ENCODE measurements at regions not wholly inside any gene's neighbourhood (a gene's known extent, or its start where the extent isn't known, plus 50 kb on each side); places are given as distances from the start of the nearest gene placed in this dataset.
"Not testable (repeated sequence)": the region's sequence is repeated elsewhere in the genome, so short reads cannot be mapped to it uniquely, and the experiment has no call there.

GRCh38 chr12:65721541-65722190, 102.6 kb upstream of the HMGA2 start:
- DNase-seq (ENCODE audit: low read depth in 2 of 2, low spot score in 1 of 2) = no peak

- DNase-seq (ENCODE audit: low read depth in 2 of 2, low spot score in 1 of 2) = no peak
These were observed 98.9 kb upstream of the HMGA2 start for GRCh38 chr12:65725376-65725775.

- no peak for DNase-seq (ENCODE audit: low read depth in 2 of 2, low spot score in 1 of 2)
These were observed 95.8 kb upstream of the HMGA2 start for GRCh38 chr12:65728455-65728847.

GRCh38 chr12:65728848-65729793, 95.2 kb upstream of the HMGA2 start:
- DNase-seq (ENCODE audit: low read depth in 2 of 2, low spot score in 1 of 2) = no peak

DNA sequence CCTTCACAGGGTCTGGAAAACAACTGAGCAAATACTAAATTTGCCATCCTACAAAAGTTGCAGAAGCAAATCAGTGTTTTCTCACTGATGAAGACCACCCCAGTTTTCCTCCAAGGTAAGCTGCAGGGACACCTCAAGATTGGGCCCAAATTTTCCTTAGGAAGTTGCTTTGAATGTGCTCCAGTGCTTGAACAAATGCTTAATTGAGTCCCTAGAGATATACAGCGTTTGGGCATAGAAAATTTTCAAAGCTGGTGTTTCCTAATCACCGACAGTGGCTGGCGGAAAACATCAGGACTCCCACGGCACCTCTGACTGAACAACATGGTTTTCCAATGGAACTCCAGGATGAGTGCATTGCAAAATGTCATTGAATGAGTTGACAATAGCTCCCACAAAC, 92.5 kb upstream of the HMGA2 start:
- DNase-seq (ENCODE audit: low read depth in 2 of 2, low spot score in 1 of 2) = no peak

GRCh38 chr12:65733643-65734042, 90.6 kb upstream of the HMGA2 start:
- DNase-seq (ENCODE audit: low read depth in 2 of 2, low spot score in 1 of 2) = not testable (repeated sequence)

- no peak for DNase-seq (ENCODE audit: low read depth in 2 of 2, low spot score in 1 of 2)
These were observed 90.1 kb upstream of the HMGA2 start for GRCh38 chr12:65734226-65734625.

DNA sequence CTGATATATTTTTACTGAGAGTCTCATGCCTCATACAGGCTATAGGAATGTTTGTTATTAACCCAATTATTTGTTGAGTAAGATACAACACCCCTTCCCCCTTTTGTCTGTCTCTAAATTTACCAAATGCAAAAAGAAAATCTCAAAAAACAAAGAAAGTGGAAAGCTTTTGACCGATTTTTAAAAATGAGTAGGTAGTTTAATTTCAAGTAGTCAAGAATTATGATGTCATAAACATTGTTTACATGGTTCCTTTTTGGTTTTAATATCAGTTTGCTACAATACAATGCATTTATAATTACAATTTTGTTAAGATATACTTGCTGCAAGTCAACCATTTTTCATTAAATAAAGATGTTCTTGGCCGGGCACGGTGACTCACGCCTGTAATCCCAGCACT, 84.7 kb upstream of the HMGA2 start:
- no peak for DNase-seq (ENCODE audit: low read depth in 2 of 2, low spot score in 1 of 2)

- no peak for DNase-seq (ENCODE audit: low read depth in 2 of 2, low spot score in 1 of 2)
These were observed 83.8 kb upstream of the HMGA2 start for GRCh38 chr12:65740506-65740872.

DNA sequence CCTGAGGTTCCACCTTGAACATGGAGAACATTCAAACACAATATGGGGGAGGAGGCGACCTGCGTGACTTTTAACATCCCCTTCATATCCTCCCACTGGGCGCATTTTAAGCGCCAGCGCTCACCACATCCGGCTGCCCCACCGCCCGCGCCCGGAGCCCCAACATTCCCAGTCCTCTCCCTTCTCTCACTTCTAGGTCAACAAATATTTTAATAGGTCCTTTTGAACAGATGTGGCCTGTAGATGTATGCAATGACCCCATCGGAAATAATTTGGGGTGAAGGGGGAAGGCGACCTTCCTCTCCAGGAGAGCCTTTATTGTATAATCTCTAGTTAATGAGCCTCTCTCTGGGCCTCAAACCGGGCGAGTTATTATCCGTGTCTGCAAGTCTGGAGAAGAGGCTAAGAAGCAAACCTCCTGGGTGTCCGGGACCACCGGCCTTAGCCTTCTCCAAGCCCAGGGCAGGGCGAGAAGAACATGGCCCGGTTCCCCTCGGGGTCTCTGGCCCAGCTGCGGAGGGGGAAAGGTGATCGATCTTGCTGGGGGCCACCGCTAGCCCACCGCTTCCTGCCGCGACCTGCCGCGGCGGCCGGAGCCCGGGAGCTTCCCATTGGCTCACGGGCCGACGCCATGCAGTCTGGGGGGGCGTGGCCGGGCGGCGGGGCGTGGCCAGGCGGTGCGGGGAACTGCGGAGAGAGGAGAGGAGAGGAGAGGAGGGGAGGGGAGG, 83.2 kb upstream of the HMGA2 start:
- DNase-seq (ENCODE audit: low read depth in 2 of 2, low spot score in 1 of 2) = peak in 1 of 2 donors; percentile 13

GRCh38 chr12:65741656-65742017, 82.6 kb upstream of the HMGA2 start:
- no peak for DNase-seq (ENCODE audit: low read depth in 2 of 2, low spot score in 1 of 2)

DNA sequence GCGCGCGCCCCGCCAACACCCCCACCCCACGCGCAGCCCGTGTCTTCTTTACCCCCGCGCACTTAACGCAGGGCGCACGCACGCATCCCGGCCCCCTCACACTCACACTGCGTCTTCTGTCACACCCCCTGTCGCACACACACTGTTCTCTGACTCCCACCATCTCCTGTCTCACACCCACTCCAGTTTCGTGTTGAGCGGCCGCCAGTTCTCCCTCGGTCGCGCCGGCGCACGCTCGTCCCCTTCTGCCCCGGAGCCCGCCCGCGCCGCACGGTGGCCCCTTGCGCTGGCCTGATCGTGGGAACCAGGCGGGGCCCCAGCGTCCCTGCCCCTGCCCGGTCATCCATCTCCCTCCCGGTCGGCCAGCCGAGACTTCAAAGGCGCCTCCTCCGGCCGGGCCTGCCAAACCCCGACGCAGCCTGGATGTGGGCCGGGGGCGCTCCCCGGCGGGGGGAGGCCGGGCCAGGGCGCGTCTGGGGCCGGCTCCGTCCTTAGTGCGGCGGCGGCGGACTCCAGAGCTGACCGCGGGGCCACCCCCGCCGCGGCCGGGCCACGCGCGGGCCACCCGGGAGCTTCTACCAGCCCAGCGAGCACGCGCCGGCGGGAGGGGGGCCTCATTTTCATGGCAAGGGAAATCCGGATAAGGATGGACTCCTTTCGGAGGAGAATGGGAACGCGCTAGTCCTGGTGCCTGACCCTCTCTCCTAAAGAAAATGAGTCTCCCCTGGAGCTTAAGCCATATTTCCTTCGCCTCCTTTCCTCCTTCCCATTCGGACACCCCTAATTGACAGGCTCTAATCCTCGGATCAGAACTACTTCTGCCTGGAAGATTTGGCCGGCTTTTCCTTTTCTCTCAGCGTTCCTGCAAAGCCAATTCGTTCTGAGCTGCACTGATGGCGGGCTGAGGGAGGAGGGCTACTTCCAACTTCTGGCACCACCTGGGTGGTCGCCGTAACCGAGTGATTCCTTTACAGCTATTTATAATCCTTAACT, 82.0 kb upstream of the HMGA2 start:
- no peak for DNase-seq (ENCODE audit: low read depth in 2 of 2, low spot score in 1 of 2)

GRCh38 chr12:65744236-65744840, 79.9 kb upstream of the HMGA2 start:
- not testable (repeated sequence) for DNase-seq (ENCODE audit: low read depth in 2 of 2, low spot score in 1 of 2)

GRCh38 chr12:65747338-65747737, 76.9 kb upstream of the HMGA2 start:
- no peak for DNase-seq (ENCODE audit: low read depth in 2 of 2, low spot score in 1 of 2)

- DNase-seq (ENCODE audit: low read depth in 2 of 2, low spot score in 1 of 2) = no peak
These were observed 76.0 kb upstream of the HMGA2 start for GRCh38 chr12:65748332-65748731.

DNA sequence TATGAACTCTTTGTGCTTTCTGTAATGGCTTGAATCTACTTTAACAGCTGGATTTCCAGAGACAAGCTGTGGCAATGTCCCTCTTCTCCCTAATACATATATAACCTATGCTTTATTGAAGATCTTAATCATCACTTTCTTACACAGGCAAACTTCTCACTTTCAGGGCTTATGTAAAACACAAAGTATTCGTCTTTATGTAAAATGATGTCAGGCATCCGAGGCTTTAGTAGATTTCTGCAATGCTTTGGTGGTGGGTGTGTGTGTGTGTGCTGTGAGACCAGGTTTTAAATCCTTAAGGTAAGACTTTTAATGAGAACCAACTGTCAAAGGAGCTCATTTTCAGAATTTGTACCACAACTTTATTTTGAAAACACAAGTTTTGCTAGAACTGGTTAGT, 70.0 kb upstream of the HMGA2 start:
- DNase-seq (ENCODE audit: low read depth in 2 of 2, low spot score in 1 of 2) = no peak

DNA sequence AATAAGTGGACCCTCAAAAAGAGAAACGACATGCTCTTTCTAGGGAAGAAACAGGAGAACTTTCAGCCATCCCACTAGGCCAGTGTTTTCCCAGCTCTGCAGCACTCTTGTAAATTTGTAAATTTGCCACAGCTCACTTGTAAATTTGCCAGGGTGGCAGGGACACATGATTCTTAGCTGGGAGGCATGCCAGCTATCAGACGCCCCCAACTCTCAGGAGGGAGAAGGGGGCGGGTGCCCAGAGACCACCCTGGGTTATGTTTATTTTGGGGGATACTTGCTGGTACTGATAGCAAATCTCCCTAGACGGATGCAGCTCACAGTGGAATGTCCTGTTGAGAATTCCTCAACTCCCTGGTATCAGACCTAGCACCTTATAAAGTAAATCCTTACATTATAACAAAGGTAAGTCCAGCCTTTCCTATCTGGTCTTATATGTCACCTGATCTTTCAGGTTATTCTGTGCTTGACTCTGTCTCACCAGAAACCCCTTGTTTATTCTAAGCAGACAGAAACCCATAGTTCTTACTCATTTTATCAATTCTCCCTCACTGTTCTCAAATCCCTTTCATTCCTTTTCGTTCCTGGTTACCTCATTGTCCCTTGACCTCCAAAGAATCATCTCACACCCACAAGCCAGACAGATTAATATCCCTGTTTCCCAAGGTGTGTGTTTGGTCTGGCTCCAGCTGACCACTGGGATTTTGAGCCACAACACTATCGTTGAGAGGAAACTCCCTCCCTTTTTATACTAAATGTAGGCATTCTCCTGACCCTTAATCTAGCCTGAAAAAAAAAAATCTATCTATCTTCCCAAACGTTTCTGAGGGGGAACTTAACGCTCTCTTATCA, 69.3 kb upstream of the HMGA2 start:
- no peak for DNase-seq (ENCODE audit: low read depth in 2 of 2, low spot score in 1 of 2)

DNA sequence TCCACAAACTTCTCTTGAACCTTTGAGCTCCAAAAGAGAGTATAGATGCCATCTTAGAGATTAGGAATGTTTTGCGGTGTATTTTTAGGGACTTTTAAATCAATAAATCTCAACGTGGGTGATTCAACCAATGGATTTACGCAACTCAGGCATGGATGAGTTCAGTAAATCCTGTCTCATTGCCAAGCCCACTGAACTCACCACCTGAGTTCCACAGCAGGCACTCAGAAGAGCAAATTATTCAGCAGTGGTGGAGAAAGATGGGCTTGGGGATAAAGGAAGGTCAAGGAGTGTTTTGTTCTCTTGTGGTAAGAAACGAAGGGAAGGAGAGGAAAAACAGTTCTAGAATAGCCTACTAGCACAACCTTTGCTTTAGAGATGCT, 68.7 kb upstream of the HMGA2 start:
- no peak for DNase-seq (ENCODE audit: low read depth in 2 of 2, low spot score in 1 of 2)

DNA sequence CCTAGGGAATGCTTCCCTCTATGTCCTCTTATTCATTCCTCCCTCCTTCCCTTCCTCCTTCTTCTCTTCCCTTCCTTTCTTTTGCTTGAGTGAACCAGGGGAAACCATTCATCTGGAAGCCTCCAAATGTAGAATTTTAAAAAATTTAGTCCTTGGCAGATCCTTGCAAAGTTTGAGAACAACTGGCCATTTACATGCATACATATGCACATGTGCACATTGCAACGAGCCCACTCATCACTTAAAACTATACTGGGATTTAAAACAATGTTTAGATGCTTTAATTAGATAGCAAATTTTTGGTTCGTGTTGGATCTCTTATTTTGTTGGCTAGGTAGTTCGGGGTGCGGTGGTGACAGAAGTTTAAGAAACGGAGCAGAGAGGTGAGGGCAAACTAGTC, 68.0 kb upstream of the HMGA2 start:
- DNase-seq (ENCODE audit: low read depth in 2 of 2, low spot score in 1 of 2) = no peak
